ENCODE measurements at regions not wholly inside any gene's neighbourhood (a gene's known extent, or its start where the extent isn't known, plus 50 kb on each side); places are given as distances from the start of the nearest gene placed in this dataset.
"Not testable (repeated sequence)": the region's sequence is repeated elsewhere in the genome, so short reads cannot be mapped to it uniquely, and the experiment has no call there.

DNA sequence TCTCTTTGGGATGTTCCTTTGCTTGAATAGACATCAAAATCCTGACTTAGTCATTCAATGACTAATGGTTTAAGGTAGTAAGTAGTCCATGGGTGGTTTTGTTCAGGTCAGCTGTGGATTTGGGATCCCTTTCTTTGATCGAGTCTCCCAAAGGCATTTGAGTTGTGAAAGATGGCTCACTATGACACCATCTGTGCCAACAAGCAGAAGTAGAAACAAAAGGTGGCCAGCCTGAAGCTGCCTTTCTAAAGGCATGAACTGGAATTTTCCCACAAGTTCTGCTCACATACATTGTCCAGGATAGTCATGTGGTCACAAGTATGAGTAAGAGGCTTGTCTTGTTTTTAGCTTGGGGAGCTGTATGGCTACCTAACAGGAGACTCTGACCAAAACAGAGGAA lies 129.9 kb downstream of the CCNG2 start:
- Histone ChIP-seq H3K36me3 (no peaks in the 10 kb centered on the region), H3K27me3 (no peaks in the 10 kb centered on the region), H3K4me3 (no peak overlapping the region), H3K27ac (no peak overlapping the region), H3K4me2 (no peak overlapping the region), H4K20me1 (no peaks in the 10 kb centered on the region), H3K9ac (no peak overlapping the region), H3K9me3 (replicated peaks in 1 of 11) (peaks cover 0 to 7% (median 0%) of the 10 kb centered on the region in 11 experiments; a peak in 3 of 22 replicates), H3K4me1 (no peaks in the 10 kb centered on the region)
- TF ChIP-seq Cebpa-rat (IDR thresholded peaks at IDR 0.05): no peak

- no peak for TF ChIP-seq Cebpa-rat (IDR thresholded peaks at IDR 0.05)
- no peaks in the 10 kb centered on the region for H3K27me3 ChIP-seq
- H3K9me3 ChIP-seq (replicated peaks in 1 of 11): peaks cover 0 to 23% (median 6%) of the 10 kb centered on the region in 11 experiments; a peak in 10 of 22 replicates
- H4K20me1 ChIP-seq: no peaks in the 10 kb centered on the region
- H3K4me2 ChIP-seq: no peak overlapping the region
- no peak overlapping the region for H3K27ac ChIP-seq
- no peaks in the 10 kb centered on the region for H3K4me1 ChIP-seq
- H3K9ac ChIP-seq: no peak overlapping the region
- no peak overlapping the region for H3K4me3 ChIP-seq
- no peaks in the 10 kb centered on the region for H3K36me3 ChIP-seq
Observed at GRCh38 chr4:77293426-77293825, 136.4 kb downstream of the CCNG2 start.

DNA sequence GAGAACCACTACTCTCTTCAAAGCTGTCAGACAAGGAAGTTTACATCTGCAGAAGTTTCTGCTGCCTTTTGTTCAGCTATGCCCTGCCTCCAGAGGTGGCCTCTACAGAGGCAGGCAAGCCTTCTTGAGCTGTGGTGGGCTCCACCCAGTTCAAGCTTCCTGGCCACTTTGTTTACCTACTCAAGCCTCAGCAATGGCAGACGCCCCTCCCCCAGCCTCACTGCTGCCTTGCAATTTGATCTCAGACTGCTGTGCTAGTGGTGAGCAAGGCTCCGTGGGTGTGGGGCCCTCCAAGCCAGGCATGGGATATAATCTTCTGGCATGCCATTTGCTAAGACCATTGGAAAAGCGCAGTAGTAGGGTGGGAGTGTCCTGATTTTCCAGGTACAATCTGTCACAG lies 144.0 kb downstream of the CCNG2 start:
- not testable (repeated sequence) for H3K27me3 ChIP-seq; H3K4me1 ChIP-seq; H4K20me1 ChIP-seq; H3K36me3 ChIP-seq; H3K9ac ChIP-seq; H3K4me2 ChIP-seq; H3K9me3 ChIP-seq (replicated peaks in 1 of 11); H3K27ac ChIP-seq; H3K4me3 ChIP-seq

GRCh38 chr4:77305766-77306165 lies 148.8 kb downstream of the CCNG2 start:
- H3K9ac ChIP-seq: no peak overlapping the region
- no peaks in the 10 kb centered on the region for H4K20me1 ChIP-seq
- no peak for TF ChIP-seq Cebpa-rat (IDR thresholded peaks at IDR 0.05)
- no peaks in the 10 kb centered on the region for H3K27me3 ChIP-seq
- no peak overlapping the region for H3K4me2 ChIP-seq
- H3K27ac ChIP-seq: no peak overlapping the region
- H3K36me3 ChIP-seq: no peaks in the 10 kb centered on the region
- no peaks in the 10 kb centered on the region for H3K4me1 ChIP-seq
- no peaks in the 10 kb centered on the region for H3K9me3 ChIP-seq (replicated peaks in 1 of 11)
- H3K4me3 ChIP-seq: no peak overlapping the region

DNA sequence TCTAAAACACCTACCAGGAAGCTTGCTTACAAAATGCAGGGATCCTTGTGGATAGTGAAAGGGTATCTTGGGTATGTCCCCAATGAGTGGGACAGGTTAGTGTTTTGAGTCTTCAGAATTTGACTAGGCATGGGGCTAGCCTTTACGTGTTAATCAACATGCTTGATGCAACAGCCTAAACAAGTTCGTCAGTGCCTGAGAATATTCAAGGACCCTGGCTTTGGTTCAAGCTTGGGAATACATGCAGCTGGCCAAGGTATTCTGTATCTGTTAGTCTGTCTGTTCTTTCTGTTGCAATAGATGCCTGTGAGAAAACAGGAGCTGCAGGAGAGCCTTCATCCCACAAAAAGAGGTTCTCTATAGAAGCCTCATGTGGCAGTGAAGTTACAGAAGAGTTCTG lies 149.5 kb downstream of the CCNG2 start:
- Histone ChIP-seq H3K27ac (no peak overlapping the region), H3K27me3 (no peaks in the 10 kb centered on the region), H3K4me1 (no peaks in the 10 kb centered on the region), H3K4me2 (no peak overlapping the region), H3K9ac (no peak overlapping the region), H4K20me1 (no peaks in the 10 kb centered on the region), H3K9me3 (replicated peaks in 1 of 11) (no peaks in the 10 kb centered on the region), H3K36me3 (no peaks in the 10 kb centered on the region), H3K4me3 (no peak overlapping the region)
- no peak for TF ChIP-seq Cebpa-rat (IDR thresholded peaks at IDR 0.05)

GRCh38 chr4:77308843-77309242 lies 151.8 kb downstream of the CCNG2 start:
- Histone ChIP-seq H4K20me1 (no peaks in the 10 kb centered on the region), H3K27ac (no peak overlapping the region), H3K9me3 (replicated peaks in 1 of 11) (0 out of 22 replicates have a peak, but pooled peaks cover 0 to 2% (median 0%) of the 10 kb centered on the region in 11 experiments), H3K4me2 (no peak overlapping the region), H3K4me1 (no peaks in the 10 kb centered on the region), H3K4me3 (no peak overlapping the region), H3K9ac (no peak overlapping the region), H3K27me3 (no peaks in the 10 kb centered on the region), H3K36me3 (no peaks in the 10 kb centered on the region)
- no peak for TF ChIP-seq Cebpa-rat (IDR thresholded peaks at IDR 0.05)

- Histone ChIP-seq H4K20me1 (no peaks in the 10 kb centered on the region), H3K36me3 (no peaks in the 10 kb centered on the region), H3K27me3 (no peaks in the 10 kb centered on the region), H3K4me2 (no peak overlapping the region), H3K9ac (no peak overlapping the region), H3K4me3 (no peak overlapping the region), H3K9me3 (replicated peaks in 1 of 11) (0 out of 22 replicates have a peak, but pooled peaks cover 0 to 3% (median 0%) of the 10 kb centered on the region in 11 experiments), H3K4me1 (no peaks in the 10 kb centered on the region), H3K27ac (no peak overlapping the region)
- TF ChIP-seq Cebpa-rat (IDR thresholded peaks at IDR 0.05): no peak
Observed at GRCh38 chr4:77309496-77309895, 152.5 kb downstream of the CCNG2 start.

GRCh38 chr4:77310931-77311330 lies 153.9 kb downstream of the CCNG2 start:
- no peak for TF ChIP-seq Cebpa-rat (IDR thresholded peaks at IDR 0.05)
- Histone ChIP-seq H3K4me2 (no peak overlapping the region), H3K36me3 (no peaks in the 10 kb centered on the region), H3K4me3 (no peak overlapping the region), H3K9ac (no peak overlapping the region), H4K20me1 (no peaks in the 10 kb centered on the region), H3K9me3 (replicated peaks in 1 of 11) (0 out of 22 replicates have a peak, but pooled peaks cover 0 to 5% (median 0%) of the 10 kb centered on the region in 11 experiments), H3K27ac (no peak overlapping the region), H3K27me3 (no peaks in the 10 kb centered on the region), H3K4me1 (no peaks in the 10 kb centered on the region)

DNA sequence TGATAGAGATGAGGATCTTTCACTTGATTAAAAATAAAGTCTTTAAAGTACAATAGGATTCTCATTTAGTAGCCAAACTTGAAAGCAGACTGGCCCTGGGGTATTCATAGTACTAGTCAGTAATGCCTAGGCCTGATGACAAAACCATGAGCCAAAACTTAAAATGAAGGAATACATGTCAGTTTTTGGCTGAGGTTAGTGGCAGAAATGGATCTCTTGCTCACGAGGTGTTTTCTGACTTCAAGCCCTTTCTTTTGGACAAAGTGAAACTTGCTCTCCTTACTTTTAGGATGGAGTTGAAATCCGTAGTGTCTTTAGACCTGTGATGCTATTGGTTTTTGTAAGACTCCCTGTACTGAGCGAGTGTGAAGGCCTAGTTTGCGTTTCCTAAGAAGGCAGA lies 157.7 kb downstream of the CCNG2 start:
- no peaks in the 10 kb centered on the region; a peak in 1 of 22 replicates for H3K36me3 ChIP-seq
- H3K9ac ChIP-seq: no peak overlapping the region
- no peaks in the 10 kb centered on the region for H3K27me3 ChIP-seq
- H3K27ac ChIP-seq: no peak overlapping the region
- H3K4me3 ChIP-seq: no peak overlapping the region
- no peak overlapping the region for H3K4me2 ChIP-seq
- TF ChIP-seq Cebpa-rat (IDR thresholded peaks at IDR 0.05): no peak
- H4K20me1 ChIP-seq: no peaks in the 10 kb centered on the region
- H3K4me1 ChIP-seq: no peaks in the 10 kb centered on the region
- peaks cover 13 to 25% (median 16%) of the 10 kb centered on the region in 11 experiments for H3K9me3 ChIP-seq (replicated peaks in 1 of 11)

- no peak for TF ChIP-seq Cebpa-rat (IDR thresholded peaks at IDR 0.05)
- Histone ChIP-seq H3K4me3 (no peak overlapping the region), H3K4me2 (no peak overlapping the region), H3K9ac (no peak overlapping the region), H4K20me1 (no peaks in the 10 kb centered on the region), H3K36me3 (peaks cover 0 to 3% (median 0%) of the 10 kb centered on the region in 11 experiments; a peak in 3 of 22 replicates), H3K9me3 (replicated peaks in 1 of 11) (peaks cover 30 to 63% (median 43%) of the 10 kb centered on the region in 11 experiments), H3K27ac (no peak overlapping the region), H3K27me3 (no peaks in the 10 kb centered on the region), H3K4me1 (no peaks in the 10 kb centered on the region)
Observed at GRCh38 chr4:77327151-77327550, 170.1 kb downstream of the CCNG2 start.
